Psoas muscle (tissue), 7 donors: ENCODE measurements at regions not wholly inside any gene's neighbourhood (a gene's known extent, or its start where the extent isn't known, plus 50 kb on each side); places are given as distances from the start of the nearest gene placed in this dataset.

Experiments used
- ATAC-seq, 4 donors: fragments of 200-7000 bp; cut with Tn5 transposase; one replicate each; pipeline ENCODE4 v1.9.1; 2020; ENCODE audit warnings: moderate library complexity in 3 of 4, mild to moderate bottlenecking in 2 of 4
- DNase-seq, 2 donors: peaks; one replicate each; pipeline ENCODE4 v3.0.0-alpha.2; 2020
- H3K27ac ChIP-seq: fragments of 200-600 bp; one replicate; pipeline ENCODE4 v1.8.0; 2022
- H3K27me3 ChIP-seq, 3 donors: fragments of 200-600 bp in 1 of 3; one replicate each; pipeline versions ENCODE4 v1.6.1 to v1.8.0; 2013 to 2022; ENCODE audit warnings: low read length in 2 of 3, mild to moderate bottlenecking in 2 of 3, moderate library complexity in 1 of 3; ENCODE audit not compliant: insufficient read depth in 3 of 3
- H3K36me3 ChIP-seq, 2 donors: fragments of 200-600 bp in 1 of 2; one replicate each; pipeline versions ENCODE4 v1.6.1 to v1.8.0; 2013 to 2022; ENCODE audit warnings: low read depth in 1 of 2, mild to moderate bottlenecking in 1 of 2, moderate library complexity in 1 of 2; ENCODE audit not compliant: insufficient read depth in 1 of 2
- H3K4me1 ChIP-seq: fragments of 200-600 bp; one replicate; pipeline ENCODE4 v1.8.0; 2022
- H3K4me3 ChIP-seq: fragments of 200-600 bp; one replicate; pipeline ENCODE4 v1.8.0; 2022; ENCODE audit warnings: mild to moderate bottlenecking
- H3K9me3 ChIP-seq: fragments of 200-600 bp; one replicate; pipeline ENCODE4 v1.8.0; 2022
- WGBS, 3 donors: extraction: QIAGEN DNeasy Blood & Tissue Kit; methylation state at CpG; one replicate each; pipeline versions ENCODE4 v1.1.6 to v1.1.7; 2013; 5-methylcytosine and 5-hydroxymethylcytosine counted together
- intact Hi-C, 2 donors: fragments of 100-400 bp; cut with DNase I; formaldehyde crosslinking; loops; one replicate each; pipeline versions ENCODE4 v1.11.0 to v1.14.2; 2022
- TF ChIP-seq, protein P1 (sequence below): fragments of 200-600 bp; IDR thresholded peaks from one replicate; pipeline ENCODE4 v1.8.0; 2022; ENCODE audit warnings: antibody characterized with exemption
- donor health status: healthy with polysubstance abuse.
- donor health status: DM: no; HTN: no; CAD: no; lungs with moderate emphysema.
- donor health status: Bipolar disorder and iron deficiency.
- donor health status: healthy.
- donor health status: DM: yes; HTN: yes; CAD: no.
- donor health status: DM: no; HTN: no; CAD: no.
- donor health status: DM: yes; HTN: yes; CAD: no.

DNA sequence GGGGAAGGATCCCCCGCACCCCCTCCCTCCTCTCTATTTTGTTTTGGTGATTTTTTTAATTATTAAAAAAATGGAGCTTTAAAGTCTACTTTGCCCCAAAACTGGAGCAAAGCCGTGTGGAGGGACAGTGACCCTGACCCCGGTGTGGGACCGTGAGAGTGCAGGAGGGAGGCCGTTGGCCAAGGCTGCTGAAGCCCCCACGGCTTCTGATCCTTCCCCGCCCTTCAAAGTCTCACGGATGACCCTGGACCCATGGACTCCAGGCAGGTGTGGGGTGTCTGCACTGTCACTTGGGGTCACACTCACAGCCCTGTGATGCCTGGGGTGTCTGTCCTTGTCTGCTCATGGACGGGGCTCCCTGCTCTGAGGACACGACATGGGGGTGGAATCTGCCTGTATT lies 133.3 kb downstream of the CPZ start:
- no peaks in the 10 kb centered on the region for H3K9me3 ChIP-seq
- H3K4me3 ChIP-seq, result no peak overlapping the region
- ATAC-seq (no peak), DNase-seq (peak in 1 of 2 donors; percentile 6)
- H3K27me3 ChIP-seq, result peaks cover 0 to 33% (median 4%) of the 10 kb centered on the region in 3 donors
- H3K36me3 ChIP-seq, result no peaks in the 10 kb centered on the region
- no peaks in the 10 kb centered on the region for H3K4me1 ChIP-seq
- WGBS, 3 donors, result 53 to 58% (median 56%) methylated on average over 10 of the region's 10 CpGs
- intact Hi-C loops, result no loop called here
- TF ChIP-seq, protein P1, sequence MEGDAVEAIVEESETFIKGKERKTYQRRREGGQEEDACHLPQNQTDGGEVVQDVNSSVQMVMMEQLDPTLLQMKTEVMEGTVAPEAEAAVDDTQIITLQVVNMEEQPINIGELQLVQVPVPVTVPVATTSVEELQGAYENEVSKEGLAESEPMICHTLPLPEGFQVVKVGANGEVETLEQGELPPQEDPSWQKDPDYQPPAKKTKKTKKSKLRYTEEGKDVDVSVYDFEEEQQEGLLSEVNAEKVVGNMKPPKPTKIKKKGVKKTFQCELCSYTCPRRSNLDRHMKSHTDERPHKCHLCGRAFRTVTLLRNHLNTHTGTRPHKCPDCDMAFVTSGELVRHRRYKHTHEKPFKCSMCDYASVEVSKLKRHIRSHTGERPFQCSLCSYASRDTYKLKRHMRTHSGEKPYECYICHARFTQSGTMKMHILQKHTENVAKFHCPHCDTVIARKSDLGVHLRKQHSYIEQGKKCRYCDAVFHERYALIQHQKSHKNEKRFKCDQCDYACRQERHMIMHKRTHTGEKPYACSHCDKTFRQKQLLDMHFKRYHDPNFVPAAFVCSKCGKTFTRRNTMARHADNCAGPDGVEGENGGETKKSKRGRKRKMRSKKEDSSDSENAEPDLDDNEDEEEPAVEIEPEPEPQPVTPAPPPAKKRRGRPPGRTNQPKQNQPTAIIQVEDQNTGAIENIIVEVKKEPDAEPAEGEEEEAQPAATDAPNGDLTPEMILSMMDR, result no peak
- H3K27ac ChIP-seq, result no peak overlapping the region

DNA sequence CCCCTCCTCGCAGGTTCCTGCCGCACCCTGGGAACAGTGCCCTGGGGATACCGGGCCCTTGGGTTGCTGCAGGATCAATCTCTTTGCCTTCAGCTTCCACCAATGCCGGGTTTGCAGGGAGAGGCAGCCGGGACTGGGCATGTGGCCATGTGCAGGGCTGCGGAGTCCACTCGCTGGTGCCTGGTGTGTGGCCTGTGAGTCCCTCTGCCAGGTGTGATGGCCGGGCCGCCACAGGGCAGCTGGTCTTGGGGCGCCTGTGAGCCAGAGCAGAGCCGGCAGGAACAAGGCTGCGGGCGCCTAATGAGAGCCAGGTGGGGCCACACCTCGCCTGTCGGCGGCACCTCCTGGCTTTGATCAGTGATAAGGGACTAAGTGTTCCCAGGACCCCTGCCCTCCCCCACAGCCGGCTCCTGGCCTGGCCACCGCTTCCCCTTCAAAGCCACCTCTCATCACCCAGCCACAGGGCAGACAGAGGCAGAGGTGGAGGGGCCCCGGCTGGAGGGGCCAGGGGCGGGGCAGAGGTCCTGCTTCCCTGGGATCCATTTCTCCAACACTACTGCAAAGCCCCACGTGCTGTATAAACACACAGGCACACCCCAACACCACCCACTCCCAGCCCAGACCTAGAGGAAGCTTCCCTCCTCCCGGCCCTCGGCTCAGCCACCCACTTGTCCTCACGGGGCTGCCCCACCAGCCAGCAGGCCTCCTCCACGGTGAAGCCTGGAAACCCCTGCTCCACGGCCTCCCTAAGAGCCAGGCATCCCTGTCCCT lies 132.7 kb downstream of the CPZ start:
- Histone ChIP-seq H3K36me3 (no peaks in the 10 kb centered on the region), H3K4me1 (no peaks in the 10 kb centered on the region), H3K9me3 (no peaks in the 10 kb centered on the region), H3K4me3 (no peak overlapping the region), H3K27me3 (peaks cover 0 to 33% (median 6%) of the 10 kb centered on the region in 3 donors), H3K27ac (no peak overlapping the region)
- ATAC-seq, result no peak
- WGBS, 3 donors, result 21 to 24% (median 23%) methylated on average over 24 to 26 of the region's 26 CpGs
- TF ChIP-seq, protein P1, result no peak
- intact Hi-C loops, result no loop called here
- peak in 1 of 2 donors; percentile 40 for DNase-seq

DNA sequence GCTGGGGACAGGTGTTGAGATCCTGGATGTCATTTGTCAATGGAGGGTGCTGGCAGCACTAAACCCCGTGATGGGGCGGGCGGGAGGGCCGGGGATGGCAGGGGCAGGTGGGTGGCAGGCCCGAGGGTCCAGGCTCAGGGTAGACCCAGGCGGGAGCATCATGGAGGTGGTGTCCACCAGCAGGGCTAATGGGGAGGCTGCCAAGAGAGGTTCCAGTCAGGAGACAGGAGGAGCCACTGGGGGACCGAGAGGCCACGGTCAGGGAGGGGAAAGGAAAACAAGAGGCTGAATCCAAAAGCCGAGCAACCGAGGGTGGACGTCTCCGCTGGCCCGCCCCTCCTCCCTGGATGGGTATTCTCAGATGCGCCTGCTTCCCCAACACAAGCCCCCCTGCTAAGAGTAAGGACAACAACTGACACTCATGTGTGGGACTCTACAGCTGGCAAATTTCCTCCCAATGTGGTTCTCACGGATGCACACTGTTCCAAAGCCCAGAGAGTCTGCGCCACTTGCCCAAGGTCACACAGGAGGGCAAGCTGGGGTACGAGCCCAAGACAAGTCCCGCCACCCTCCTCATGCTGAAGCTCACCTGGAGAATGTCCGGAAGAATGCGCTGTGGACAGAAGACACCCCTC lies 132.0 kb downstream of the CPZ start:
- H3K27ac ChIP-seq, result no peak overlapping the region
- 40 to 46% (median 43%) methylated on average over 19 to 20 of the region's 20 CpGs for WGBS, 3 donors
- ATAC-seq (no peak), DNase-seq (peak in 1 of 2 donors; percentile 13)
- H3K27me3 ChIP-seq, result peaks cover 0 to 37% (median 6%) of the 10 kb centered on the region in 3 donors
- H3K4me3 ChIP-seq, result no peak overlapping the region
- intact Hi-C loops, result no loop called here
- no peaks in the 10 kb centered on the region for H3K4me1 ChIP-seq
- H3K36me3 ChIP-seq, result no peaks in the 10 kb centered on the region
- TF ChIP-seq, protein P1, result no peak
- H3K9me3 ChIP-seq, result no peaks in the 10 kb centered on the region

DNA sequence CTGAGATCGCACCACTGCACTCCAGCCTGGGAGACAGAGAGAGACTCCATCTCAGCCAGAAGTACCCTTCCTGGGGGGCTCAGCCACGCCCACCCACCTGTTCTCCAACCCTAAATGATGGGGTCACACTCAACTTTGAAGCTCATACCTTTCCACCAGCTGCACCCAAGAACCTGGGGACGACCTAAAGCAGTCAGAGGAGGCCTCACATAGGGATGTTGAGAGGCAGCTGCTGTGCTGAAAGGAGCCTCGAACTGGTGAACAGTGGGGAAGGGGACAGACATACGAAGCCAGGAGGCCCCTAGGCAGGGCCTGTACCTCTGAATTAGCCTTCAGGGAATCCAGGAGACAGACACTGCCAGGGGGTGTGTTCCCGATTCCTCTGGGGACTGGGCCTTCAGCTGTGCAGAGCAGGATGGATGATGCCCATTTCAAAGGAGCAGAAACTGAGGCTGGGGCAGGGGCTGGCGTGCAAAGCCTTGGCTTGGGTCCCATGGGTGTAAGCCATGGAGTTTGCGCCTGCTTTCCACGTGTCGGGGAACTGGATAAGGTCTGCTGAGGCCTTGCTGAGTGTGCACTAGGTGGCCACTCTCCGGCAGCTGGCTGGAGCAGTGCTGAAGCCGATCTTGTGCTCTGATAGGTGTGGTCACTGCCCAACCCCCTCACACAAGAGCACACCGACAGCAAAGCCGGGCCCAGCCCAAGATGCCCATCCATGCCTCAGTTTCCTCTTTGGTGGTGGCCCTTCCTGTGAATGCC lies 130.8 kb downstream of the CPZ start:
- WGBS, 3 donors, result 57 to 63% (median 63%) methylated on average over 14 of the region's 14 CpGs
- no peak for ATAC-seq
- H3K27me3 ChIP-seq, result peaks cover 0 to 37% (median 6%) of the 10 kb centered on the region in 3 donors

More for the DNA sequence above, 130.8 kb downstream of the CPZ start:
- H3K4me1 ChIP-seq, result no peaks in the 10 kb centered on the region
- TF ChIP-seq, protein P1, result no peak
- H3K36me3 ChIP-seq, result no peaks in the 10 kb centered on the region
- no peak overlapping the region for H3K27ac ChIP-seq
- H3K9me3 ChIP-seq, result no peaks in the 10 kb centered on the region
- H3K4me3 ChIP-seq, result no peak overlapping the region
- intact Hi-C loops, result no loop called here
- DNase-seq, result peak in 1 of 2 donors; percentile 44
